GM12874 (cell line): ENCODE measurements at regions not wholly inside any gene's neighbourhood (a gene's known extent, or its start where the extent isn't known, plus 50 kb on each side); places are given as distances from the start of the nearest gene placed in this dataset.
A peak's percentile ranks its signal among the peaks of the same experiment; 100 is the strongest.

Experiments used
- CTCF ChIP-seq: IDR thresholded peaks from 2 replicates; pipeline ENCODE4 v1.5.1; 2011; ENCODE audit warnings: low read depth, mild to moderate bottlenecking, control low read depth, low read length, moderate library complexity; ENCODE audit not compliant: insufficient read depth

- 0 out of 2 replicates have a peak, but pooled peaks have one; percentile 18 for TF ChIP-seq CTCF
These were observed 898.4 kb downstream of the SLC16A7 start for GRCh38 chr12:60494244-60494643.

- TF ChIP-seq CTCF = no peak
These were observed 902.8 kb downstream of the SLC16A7 start for GRCh38 chr12:60498656-60499055.

GRCh38 chr12:60501124-60501729, 905.4 kb downstream of the SLC16A7 start:
- TF ChIP-seq CTCF = no peak

- no peak for TF ChIP-seq CTCF
These were observed 927.0 kb downstream of the SLC16A7 start for GRCh38 chr12:60522684-60523400.

GRCh38 chr12:60529261-60529660, 933.4 kb downstream of the SLC16A7 start:
- TF ChIP-seq CTCF = no peak

GRCh38 chr12:60529723-60530122, 933.9 kb downstream of the SLC16A7 start:
- no peak for TF ChIP-seq CTCF

- no peak for TF ChIP-seq CTCF
These were observed 939.5 kb downstream of the SLC16A7 start for GRCh38 chr12:60535363-60535762.
